Gastroesophageal sphincter (tissue), 3 donors: ENCODE measurements at regions not wholly inside any gene's neighbourhood (a gene's known extent, or its start where the extent isn't known, plus 50 kb on each side); places are given as distances from the start of the nearest gene placed in this dataset.

Experiments used
- CTCF ChIP-seq, 4 experiments: fragments of 200-600 bp in 2 of 4; fragments of 450-650 bp in 2 of 4; sonication (generic) in 1 of 4; IDR thresholded peaks; one replicate each; pipeline ENCODE4 v1.5.1; 2017 to 2019; ENCODE audit warnings: antibody characterized with exemption in 4 of 4, mild to moderate bottlenecking in 2 of 4, moderate library complexity in 2 of 4
- POLR2A ChIP-seq, 2 donors: fragments of 450-650 bp; IDR thresholded peaks; one replicate each; pipeline ENCODE4 v1.6.1; 2017; ENCODE audit warnings: antibody characterized with exemption in 2 of 2, mild to moderate bottlenecking in 2 of 2, moderate library complexity in 1 of 2
- POLR2AphosphoS5 ChIP-seq: sonication (generic); formaldehyde crosslinking; IDR thresholded peaks from one replicate; pipeline ENCODE4 v1.6.1; 2017; ENCODE audit warnings: antibody characterized with exemption

GRCh38 chr4:176875446-176875930, 82.8 kb upstream of the VEGFC start:
- TF ChIP-seq CTCF (IDR thresholded peaks at IDR 0.05) (no peak), POLR2AphosphoS5 (no peak), POLR2A (IDR thresholded peaks at IDR 0.05) (no peak)
